ENCODE measurements at regions not wholly inside any gene's neighbourhood (a gene's known extent, or its start where the extent isn't known, plus 50 kb on each side); places are given as distances from the start of the nearest gene placed in this dataset.

- Mint-ChIP-seq H3K9me3 (ENCODE audit: insufficient read depth) (no peaks in the 10 kb centered on the region), H3K4me1 (peaks cover 7% of the 10 kb centered on the region), H3K4me3 (no peak overlapping the region), H3K27me3 (no peaks in the 10 kb centered on the region), H3K27ac (no peak overlapping the region)
- Histone ChIP-seq H3K27ac (ENCODE audit: low read length in 2 of 2) (no peak overlapping the region), H3K36me3 (replicated peaks in 1 of 2; ENCODE audit: control extremely low read depth in 1 of 2, control insufficient read depth in 1 of 2, extremely low read depth in 1 of 2, insufficient read depth in 2 of 2, low read length in 1 of 2) (no peaks in the 10 kb centered on the region), H4K20me1 (ENCODE audit: control insufficient read depth, insufficient read depth, low read length, poor library complexity, severe bottlenecking) (no peaks in the 10 kb centered on the region), H3K9me3 (ENCODE audit: control extremely low read depth in 1 of 3, control insufficient read depth in 2 of 3, insufficient read depth in 1 of 3, low read length in 2 of 3) (no peaks in the 10 kb centered on the region), H3K27me3 (replicated peaks in 1 of 4; ENCODE audit: control extremely low read depth in 1 of 4, control insufficient read depth in 3 of 4, insufficient read depth in 4 of 4, low read length in 3 of 4) (no peaks in the 10 kb centered on the region), H3K4me1 (ENCODE audit: control insufficient read depth in 2 of 2, insufficient read depth in 2 of 2, low read length in 2 of 2) (no peaks in the 10 kb centered on the region), H3K9ac (ENCODE audit: low read length) (no peak overlapping the region), H3K4me3 (ENCODE audit: control extremely low read depth in 1 of 5, extremely low read depth in 1 of 5, insufficient read depth in 1 of 5, low read depth in 2 of 5, low read length in 4 of 5) (no peak overlapping the region), H3K4me2 (replicated peaks; ENCODE audit: low read depth, low read length, poor library complexity, severe bottlenecking) (no peak overlapping the region), H2AFZ (ENCODE audit: insufficient read depth, low read depth, low read length, poor library complexity, severe bottlenecking) (no peak overlapping the region), H3K79me2 (ENCODE audit: control insufficient read depth, insufficient read depth, low read length) (no peaks in the 10 kb centered on the region)
- no peak for ATAC-seq (ENCODE audit: low read depth)
- DNase-seq, result no peak
- TF ChIP-seq CTCF (IDR thresholded peaks at IDR 0.05) (no peak), EZH2 (IDR thresholded peaks at IDR 0.05; ENCODE audit: borderline replicate concordance, insufficient read depth, low read depth, low read length, poor library complexity, severe bottlenecking) (no peak)
- WGBS (ENCODE audit: insufficient coverage), result 100% methylated on average over 1 of the region's 4 CpGs
- intact Hi-C loops (cut with micrococcal nuclease), result no loop called here
- CTCF ChIA-PET, result interaction anchor here (7.5 kb wide), 1 partner anchor 542 kb away, joined by 222 read pairs; no protein-coding TSS in a partner anchor
- POLR2A ChIA-PET, result no interaction called here
Observed at GRCh38 chr2:17313261-17313660, 205.0 kb downstream of the RAD51AP2 start.

- CTCF ChIA-PET, result interaction anchor here (0.7 to 7.5 kb wide), 4 partner anchors 13 to 555 kb away, joined by 3 to 222 read pairs (median 19); no protein-coding TSS in a partner anchor
- no peak overlapping the region for H3K4me2 ChIP-seq (replicated peaks; ENCODE audit: low read depth, low read length, poor library complexity, severe bottlenecking)
- no peak overlapping the region for H3K27ac ChIP-seq (ENCODE audit: low read length in 2 of 2)
- 60% methylated on average over 1 of the region's 1 CpG for WGBS (ENCODE audit: insufficient coverage)
- Mint-ChIP-seq H3K27ac (no peak overlapping the region), H3K4me1 (peaks cover 7% of the 10 kb centered on the region), H3K4me3 (no peak overlapping the region), H3K27me3 (no peaks in the 10 kb centered on the region), H3K9me3 (ENCODE audit: insufficient read depth) (no peaks in the 10 kb centered on the region)
- H3K9me3 ChIP-seq (ENCODE audit: control extremely low read depth in 1 of 3, control insufficient read depth in 2 of 3, insufficient read depth in 1 of 3, low read length in 2 of 3), result no peaks in the 10 kb centered on the region
- no peak overlapping the region for H3K4me3 ChIP-seq (ENCODE audit: control extremely low read depth in 1 of 5, extremely low read depth in 1 of 5, insufficient read depth in 1 of 5, low read depth in 2 of 5, low read length in 4 of 5)
- H3K79me2 ChIP-seq (ENCODE audit: control insufficient read depth, insufficient read depth, low read length), result no peaks in the 10 kb centered on the region
- H2AFZ ChIP-seq (ENCODE audit: insufficient read depth, low read depth, low read length, poor library complexity, severe bottlenecking), result no peak overlapping the region
- no peaks in the 10 kb centered on the region for H4K20me1 ChIP-seq (ENCODE audit: control insufficient read depth, insufficient read depth, low read length, poor library complexity, severe bottlenecking)
- intact Hi-C loops (cut with micrococcal nuclease), result no loop called here
- no peaks in the 10 kb centered on the region for H3K27me3 ChIP-seq (replicated peaks in 1 of 4; ENCODE audit: control extremely low read depth in 1 of 4, control insufficient read depth in 3 of 4, insufficient read depth in 4 of 4, low read length in 3 of 4)
- H3K36me3 ChIP-seq (replicated peaks in 1 of 2; ENCODE audit: control extremely low read depth in 1 of 2, control insufficient read depth in 1 of 2, extremely low read depth in 1 of 2, insufficient read depth in 2 of 2, low read length in 1 of 2), result no peaks in the 10 kb centered on the region
- TF ChIP-seq EZH2 (IDR thresholded peaks at IDR 0.05; ENCODE audit: borderline replicate concordance, insufficient read depth, low read depth, low read length, poor library complexity, severe bottlenecking), result no peak
- no peak for TF ChIP-seq CTCF (IDR thresholded peaks at IDR 0.05)
- ATAC-seq (ENCODE audit: low read depth) (no peak), DNase-seq (no peak)
- H3K9ac ChIP-seq (ENCODE audit: low read length), result no peak overlapping the region
- POLR2A ChIA-PET, result no interaction called here
- no peaks in the 10 kb centered on the region for H3K4me1 ChIP-seq (ENCODE audit: control insufficient read depth in 2 of 2, insufficient read depth in 2 of 2, low read length in 2 of 2)
Observed at GRCh38 chr2:17311771-17312511, 206.3 kb downstream of the RAD51AP2 start.
